ENCODE measurements at regions not wholly inside any gene's neighbourhood (a gene's known extent, or its start where the extent isn't known, plus 50 kb on each side); places are given as distances from the start of the nearest gene placed in this dataset.

GRCh38 chr3:144915202-144915601 is 943.6 kb downstream of the DIPK2A start:
- TF ChIP-seq, protein P1, sequence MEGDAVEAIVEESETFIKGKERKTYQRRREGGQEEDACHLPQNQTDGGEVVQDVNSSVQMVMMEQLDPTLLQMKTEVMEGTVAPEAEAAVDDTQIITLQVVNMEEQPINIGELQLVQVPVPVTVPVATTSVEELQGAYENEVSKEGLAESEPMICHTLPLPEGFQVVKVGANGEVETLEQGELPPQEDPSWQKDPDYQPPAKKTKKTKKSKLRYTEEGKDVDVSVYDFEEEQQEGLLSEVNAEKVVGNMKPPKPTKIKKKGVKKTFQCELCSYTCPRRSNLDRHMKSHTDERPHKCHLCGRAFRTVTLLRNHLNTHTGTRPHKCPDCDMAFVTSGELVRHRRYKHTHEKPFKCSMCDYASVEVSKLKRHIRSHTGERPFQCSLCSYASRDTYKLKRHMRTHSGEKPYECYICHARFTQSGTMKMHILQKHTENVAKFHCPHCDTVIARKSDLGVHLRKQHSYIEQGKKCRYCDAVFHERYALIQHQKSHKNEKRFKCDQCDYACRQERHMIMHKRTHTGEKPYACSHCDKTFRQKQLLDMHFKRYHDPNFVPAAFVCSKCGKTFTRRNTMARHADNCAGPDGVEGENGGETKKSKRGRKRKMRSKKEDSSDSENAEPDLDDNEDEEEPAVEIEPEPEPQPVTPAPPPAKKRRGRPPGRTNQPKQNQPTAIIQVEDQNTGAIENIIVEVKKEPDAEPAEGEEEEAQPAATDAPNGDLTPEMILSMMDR (IDR thresholded peaks at IDR 0.05): no peak
- no peak for TF ChIP-seq POLR2A (IDR thresholded peaks at IDR 0.05)
- no peak for TF ChIP-seq POLR2AphosphoS5 (IDR thresholded peaks at IDR 0.05; ENCODE audit: insufficient read depth in 1 of 2, low read depth in 1 of 2)
